ENCODE measurements at regions not wholly inside any gene's neighbourhood (a gene's known extent, or its start where the extent isn't known, plus 50 kb on each side); places are given as distances from the start of the nearest gene placed in this dataset.

DNA sequence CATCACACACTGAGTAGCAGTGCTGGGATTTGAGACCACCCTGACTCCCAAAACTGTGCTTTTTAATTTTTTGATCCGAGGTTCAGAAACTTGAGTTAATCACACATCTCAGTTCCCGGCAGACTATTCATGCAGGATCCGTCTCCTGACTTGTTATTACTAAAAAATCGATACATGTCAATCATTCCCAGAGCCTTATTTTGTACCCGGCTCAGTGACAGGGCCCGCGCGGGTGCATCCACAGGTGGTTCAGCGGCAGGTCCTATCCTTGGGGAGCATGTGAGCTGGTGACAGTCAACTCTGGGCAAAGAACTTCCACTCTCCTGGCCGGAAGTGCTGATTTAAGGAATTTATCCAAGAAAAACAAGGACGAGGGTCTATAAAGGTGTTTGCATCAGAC, 95.9 kb upstream of the MVB12B start:
- H3K27me3 ChIP-seq = peaks cover 0 to 32% of the 10 kb centered on the region in 2 donors
- intact Hi-C loops (cut with DNase I) = no loop called here
- H3K4me3 ChIP-seq = no peak overlapping the region
- no peaks in the 10 kb centered on the region for H3K4me1 ChIP-seq
- no peaks in the 10 kb centered on the region for H3K36me3 ChIP-seq
- DNase-seq (no peak), ATAC-seq (no peak)
- no peaks in the 10 kb centered on the region for H3K9me3 ChIP-seq
- no peak overlapping the region for H3K27ac ChIP-seq
- TF ChIP-seq, protein P1, sequence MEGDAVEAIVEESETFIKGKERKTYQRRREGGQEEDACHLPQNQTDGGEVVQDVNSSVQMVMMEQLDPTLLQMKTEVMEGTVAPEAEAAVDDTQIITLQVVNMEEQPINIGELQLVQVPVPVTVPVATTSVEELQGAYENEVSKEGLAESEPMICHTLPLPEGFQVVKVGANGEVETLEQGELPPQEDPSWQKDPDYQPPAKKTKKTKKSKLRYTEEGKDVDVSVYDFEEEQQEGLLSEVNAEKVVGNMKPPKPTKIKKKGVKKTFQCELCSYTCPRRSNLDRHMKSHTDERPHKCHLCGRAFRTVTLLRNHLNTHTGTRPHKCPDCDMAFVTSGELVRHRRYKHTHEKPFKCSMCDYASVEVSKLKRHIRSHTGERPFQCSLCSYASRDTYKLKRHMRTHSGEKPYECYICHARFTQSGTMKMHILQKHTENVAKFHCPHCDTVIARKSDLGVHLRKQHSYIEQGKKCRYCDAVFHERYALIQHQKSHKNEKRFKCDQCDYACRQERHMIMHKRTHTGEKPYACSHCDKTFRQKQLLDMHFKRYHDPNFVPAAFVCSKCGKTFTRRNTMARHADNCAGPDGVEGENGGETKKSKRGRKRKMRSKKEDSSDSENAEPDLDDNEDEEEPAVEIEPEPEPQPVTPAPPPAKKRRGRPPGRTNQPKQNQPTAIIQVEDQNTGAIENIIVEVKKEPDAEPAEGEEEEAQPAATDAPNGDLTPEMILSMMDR (IDR thresholded peaks at IDR 0.05) = no peak

DNA sequence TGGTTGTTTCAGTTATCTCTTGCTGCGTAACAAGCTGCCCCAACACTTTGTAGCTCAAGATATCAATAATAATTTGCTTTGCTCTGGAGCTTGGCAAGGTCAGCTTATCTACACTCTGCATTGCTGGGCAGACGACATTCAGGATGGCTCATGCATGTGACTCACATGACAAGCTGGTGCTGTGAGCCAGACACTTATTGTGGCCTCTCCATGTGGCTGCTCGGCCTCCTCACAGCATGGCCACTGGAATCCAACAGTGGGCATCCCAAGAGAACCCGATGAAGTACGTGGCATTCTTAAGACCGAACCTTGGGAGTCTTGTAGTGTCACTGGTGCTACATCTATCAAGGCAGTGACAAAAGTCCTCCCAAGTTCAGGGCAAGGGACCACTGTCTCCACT, 94.2 kb upstream of the MVB12B start:
- peaks cover 0 to 14% of the 10 kb centered on the region in 2 donors for H3K27me3 ChIP-seq
- no peaks in the 10 kb centered on the region for H3K4me1 ChIP-seq
- no peaks in the 10 kb centered on the region for H3K9me3 ChIP-seq
- H3K4me3 ChIP-seq = no peak overlapping the region
- H3K36me3 ChIP-seq = no peaks in the 10 kb centered on the region
- TF ChIP-seq, protein P1 (IDR thresholded peaks at IDR 0.05) = no peak
- intact Hi-C loops (cut with DNase I) = no loop called here
- no peak for DNase-seq
- no peak for ATAC-seq
- no peak overlapping the region for H3K27ac ChIP-seq

DNA sequence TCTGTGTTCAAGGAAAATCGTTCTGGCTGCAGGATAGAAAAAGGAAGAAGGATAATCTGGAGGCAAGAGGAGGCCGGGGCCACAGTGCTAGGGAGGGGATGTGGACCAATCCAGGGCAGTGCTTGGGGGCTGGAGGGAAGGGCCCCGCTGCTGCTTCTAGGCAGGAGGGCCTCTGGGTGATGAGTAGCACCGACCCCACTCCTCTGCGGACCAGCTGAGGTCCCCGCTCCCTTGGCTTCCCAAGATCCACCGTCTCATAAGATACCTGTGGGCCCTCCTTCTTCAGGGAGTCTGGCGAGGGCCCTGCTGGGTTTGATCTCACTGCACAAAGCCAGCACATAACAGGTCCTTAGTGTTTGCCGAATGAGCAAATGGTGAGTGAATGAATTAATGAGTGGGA, 93.5 kb upstream of the MVB12B start:
- ATAC-seq (no peak), DNase-seq (no peak)
- Histone ChIP-seq H3K27me3 (peaks cover 0 to 7% of the 10 kb centered on the region in 2 donors), H3K27ac (no peak overlapping the region), H3K4me1 (no peaks in the 10 kb centered on the region), H3K4me3 (no peak overlapping the region), H3K36me3 (no peaks in the 10 kb centered on the region), H3K9me3 (no peaks in the 10 kb centered on the region)
- TF ChIP-seq, protein P1 (IDR thresholded peaks at IDR 0.05) = no peak
- intact Hi-C loops (cut with DNase I) = no loop called here

DNA sequence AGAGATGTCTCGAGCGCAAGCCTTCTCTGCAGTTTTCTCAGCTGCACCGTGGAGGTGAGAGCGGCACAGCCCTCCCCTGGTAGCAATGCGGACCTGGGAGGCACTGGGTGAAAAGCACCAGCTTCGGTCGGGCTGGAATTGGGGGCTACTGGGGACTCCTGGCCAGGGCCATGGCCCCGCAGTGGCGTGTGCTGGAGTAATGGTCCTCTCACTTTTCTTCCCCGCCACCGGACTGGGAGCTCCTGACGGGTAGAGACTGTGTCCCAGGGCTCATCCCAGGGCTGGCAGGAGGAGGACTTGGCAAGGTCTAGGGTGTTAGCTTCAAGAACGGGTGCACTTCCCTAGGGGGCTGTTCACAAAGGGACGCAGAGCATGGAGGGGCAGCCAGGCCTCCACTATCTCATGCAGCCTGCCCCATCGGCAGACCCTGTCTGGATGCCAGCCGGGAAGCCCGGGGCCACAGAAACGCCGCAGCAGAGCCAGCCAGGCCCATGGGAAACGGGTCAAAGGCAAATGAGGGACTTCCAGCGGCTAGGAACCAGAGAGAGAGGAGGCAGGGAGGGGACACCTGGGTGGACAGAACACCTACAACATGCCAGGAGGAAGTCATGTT, 92.6 kb upstream of the MVB12B start:
- intact Hi-C loops (cut with DNase I) = no loop called here
- DNase-seq = no peak
- H3K27ac ChIP-seq = no peak overlapping the region
- H3K36me3 ChIP-seq = no peaks in the 10 kb centered on the region
- TF ChIP-seq, protein P1 (IDR thresholded peaks at IDR 0.05) = no peak
- H3K4me1 ChIP-seq = no peaks in the 10 kb centered on the region
- no peak for ATAC-seq
- no peak overlapping the region for H3K4me3 ChIP-seq
- no peaks in the 10 kb centered on the region for H3K27me3 ChIP-seq
- H3K9me3 ChIP-seq = no peaks in the 10 kb centered on the region

DNA sequence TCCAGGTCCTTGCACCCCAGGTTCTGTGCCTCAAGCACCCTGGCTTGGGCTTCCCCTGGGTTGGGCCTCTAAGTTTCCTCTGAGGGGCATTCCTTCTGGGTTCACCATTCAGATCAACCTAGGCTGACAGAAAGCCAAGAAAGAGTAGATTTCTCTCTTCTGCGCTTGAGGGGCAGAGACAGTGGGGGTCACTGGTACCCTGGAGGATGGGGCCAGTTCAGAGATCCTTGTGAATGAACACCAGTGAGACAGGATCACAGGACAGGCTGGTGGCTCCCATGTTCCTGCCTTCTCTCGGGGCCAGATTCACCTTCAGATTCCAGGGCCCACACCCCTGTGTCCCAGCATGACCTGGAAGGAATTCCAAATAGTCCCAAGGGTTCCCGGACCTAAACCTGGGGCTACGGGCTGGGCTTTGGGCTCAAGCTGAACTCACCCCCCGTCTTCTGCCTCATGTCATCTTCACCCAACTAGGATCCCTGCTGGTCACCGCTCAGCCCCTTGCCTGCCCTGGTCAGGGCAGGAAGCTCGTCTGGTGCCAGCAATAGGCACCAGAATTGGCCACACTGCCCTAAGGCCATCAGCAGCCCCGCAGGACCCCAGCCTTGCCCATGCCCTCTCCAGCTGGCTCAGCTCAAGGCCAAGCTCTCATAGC, 91.8 kb upstream of the MVB12B start:
- H3K27me3 ChIP-seq = no peaks in the 10 kb centered on the region
- no peak for DNase-seq
- H3K27ac ChIP-seq = no peak overlapping the region
- TF ChIP-seq, protein P1 (IDR thresholded peaks at IDR 0.05) = no peak
- ATAC-seq = no peak
- intact Hi-C loops (cut with DNase I) = no loop called here
- H3K9me3 ChIP-seq = no peaks in the 10 kb centered on the region
- H3K4me1 ChIP-seq = no peaks in the 10 kb centered on the region
- H3K4me3 ChIP-seq = no peak overlapping the region
- H3K36me3 ChIP-seq = no peaks in the 10 kb centered on the region

Measured in left lung (tissue), 4 donors.